GM12875 (cell line): ENCODE measurements at regions not wholly inside any gene's neighbourhood (a gene's known extent, or its start where the extent isn't known, plus 50 kb on each side); places are given as distances from the start of the nearest gene placed in this dataset.

Experiments
- H3K4me3 ChIP-seq: one replicate; pipeline ENCODE4 v1.5.1; 2011; ENCODE audit warnings: low read depth, low read length, control low read depth
- CTCF ChIP-seq: IDR thresholded peaks from 2 replicates; pipeline ENCODE4 v1.5.1; 2011; ENCODE audit warnings: low read depth, mild to moderate bottlenecking, control low read depth, inconsistent platforms, low read length, moderate library complexity, borderline replicate concordance; ENCODE audit not compliant: insufficient read depth

DNA sequence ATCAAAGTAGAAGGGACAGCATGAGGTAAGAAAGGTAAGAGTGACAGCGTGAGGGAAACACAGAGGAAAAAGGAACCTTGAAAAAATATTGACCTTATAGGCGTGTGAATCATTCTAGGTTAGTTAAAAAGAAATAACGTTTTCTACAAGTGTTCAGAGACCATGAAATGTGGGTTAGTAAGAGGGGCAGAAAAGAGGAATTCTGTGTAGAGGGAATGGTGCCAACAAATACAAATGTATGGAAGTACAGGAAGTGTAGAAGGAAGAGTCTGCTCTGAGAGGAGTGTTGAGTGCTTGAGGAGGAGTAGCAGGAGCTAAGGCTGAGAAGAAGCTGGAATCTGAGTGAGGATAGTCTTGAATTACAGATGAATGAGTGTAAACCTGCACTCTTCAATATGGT, 418.6 kb upstream of the RIOK2 start:
- no peak overlapping the region for H3K4me3 ChIP-seq
- TF ChIP-seq CTCF: no peak

DNA sequence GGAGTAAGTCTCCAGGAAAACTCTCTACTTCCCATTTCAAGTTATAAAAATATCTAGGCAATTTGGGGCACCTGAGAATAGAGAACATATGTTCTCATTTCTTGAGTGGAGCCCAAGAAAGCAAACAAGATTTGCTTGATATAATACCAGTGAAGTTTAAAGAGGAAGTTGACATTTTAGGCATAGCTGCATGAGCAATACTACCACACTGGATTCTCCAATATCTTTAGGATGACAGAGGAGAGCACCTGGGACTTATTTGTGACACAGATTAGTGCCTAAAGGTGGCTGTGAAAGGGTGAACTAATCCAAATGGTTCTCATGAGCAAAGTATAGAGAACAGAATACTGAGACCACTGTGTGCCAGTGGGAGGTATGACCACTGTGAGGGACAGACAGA, 423.5 kb upstream of the RIOK2 start:
- H3K4me3 ChIP-seq: no peak overlapping the region
- TF ChIP-seq CTCF: no peak

- TF ChIP-seq CTCF: no peak
- H3K4me3 ChIP-seq: no peak overlapping the region
Measured at GRCh38 chr5:97608501-97608900, 425.5 kb upstream of the RIOK2 start.

DNA sequence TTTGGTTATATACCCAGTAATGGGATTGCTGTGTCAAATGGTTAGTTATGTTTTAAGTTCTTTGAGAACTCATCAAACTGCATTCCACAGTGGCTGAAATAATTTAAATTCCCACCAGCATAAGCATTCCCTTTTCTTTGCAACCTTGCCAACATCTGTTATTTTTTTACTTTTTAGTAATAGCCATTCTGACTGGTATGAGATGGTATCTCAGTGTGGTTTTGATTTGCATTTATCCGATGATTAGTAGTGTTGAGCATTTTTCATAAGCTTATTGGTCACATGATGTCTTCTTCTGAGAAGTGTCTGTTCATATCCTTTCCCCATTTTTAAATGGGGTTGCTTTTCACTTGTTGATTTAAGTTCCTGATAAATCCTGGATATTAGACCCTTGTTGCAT, 435.7 kb upstream of the RIOK2 start:
- TF ChIP-seq CTCF: no peak
- H3K4me3 ChIP-seq: no peak overlapping the region

DNA sequence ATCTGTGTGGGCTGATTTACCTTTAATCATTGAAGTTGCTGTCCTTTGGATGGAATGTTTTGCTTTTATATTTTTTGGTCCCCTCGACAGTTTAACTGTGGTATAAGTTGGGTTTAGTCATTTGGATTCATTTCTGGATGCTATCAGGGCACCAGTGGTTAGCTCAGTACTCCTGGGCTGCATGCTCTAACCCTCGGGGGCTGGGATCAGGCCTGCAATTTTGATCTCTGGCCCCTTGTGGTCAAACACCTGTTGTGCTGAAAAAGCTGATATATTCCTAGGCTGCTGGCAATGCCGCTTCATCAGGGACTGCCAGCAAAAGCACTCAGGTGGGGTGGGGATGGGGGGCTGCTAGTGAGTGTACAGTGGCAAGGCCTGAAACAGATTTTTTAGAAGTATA, 440.4 kb upstream of the RIOK2 start:
- TF ChIP-seq CTCF: no peak
- no peak overlapping the region for H3K4me3 ChIP-seq

DNA sequence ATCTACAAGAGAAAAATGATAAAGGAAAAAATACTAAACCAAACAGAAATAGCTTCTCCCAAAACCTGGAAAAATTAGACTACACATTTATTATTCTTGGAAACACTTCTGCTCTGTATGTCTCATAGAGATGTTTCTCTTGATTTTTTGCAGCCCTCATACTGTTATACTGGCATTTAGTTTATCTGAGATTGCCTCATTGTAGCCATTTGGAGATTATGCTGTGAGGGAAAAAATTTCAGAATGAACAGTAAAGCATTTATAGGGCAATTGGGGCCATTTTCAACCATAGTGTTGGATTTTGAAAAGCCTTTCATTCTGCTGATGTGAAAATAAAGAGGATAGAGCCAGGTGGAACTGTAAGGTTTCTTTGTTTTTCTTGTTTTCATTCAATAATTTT, 441.8 kb upstream of the RIOK2 start:
- no peak overlapping the region for H3K4me3 ChIP-seq
- TF ChIP-seq CTCF: no peak

- H3K4me3 ChIP-seq: no peak overlapping the region
- no peak for TF ChIP-seq CTCF
Measured at GRCh38 chr5:97627272-97627671, 444.2 kb upstream of the RIOK2 start.

- no peak for TF ChIP-seq CTCF
- H3K4me3 ChIP-seq: no peak overlapping the region
Measured at GRCh38 chr5:97628031-97628430, 445.0 kb upstream of the RIOK2 start.
